ENCODE measurements at regions not wholly inside any gene's neighbourhood (a gene's known extent, or its start where the extent isn't known, plus 50 kb on each side); places are given as distances from the start of the nearest gene placed in this dataset.
"Not testable (repeated sequence)": the region's sequence is repeated elsewhere in the genome, so short reads cannot be mapped to it uniquely, and the experiment has no call there.

DNA sequence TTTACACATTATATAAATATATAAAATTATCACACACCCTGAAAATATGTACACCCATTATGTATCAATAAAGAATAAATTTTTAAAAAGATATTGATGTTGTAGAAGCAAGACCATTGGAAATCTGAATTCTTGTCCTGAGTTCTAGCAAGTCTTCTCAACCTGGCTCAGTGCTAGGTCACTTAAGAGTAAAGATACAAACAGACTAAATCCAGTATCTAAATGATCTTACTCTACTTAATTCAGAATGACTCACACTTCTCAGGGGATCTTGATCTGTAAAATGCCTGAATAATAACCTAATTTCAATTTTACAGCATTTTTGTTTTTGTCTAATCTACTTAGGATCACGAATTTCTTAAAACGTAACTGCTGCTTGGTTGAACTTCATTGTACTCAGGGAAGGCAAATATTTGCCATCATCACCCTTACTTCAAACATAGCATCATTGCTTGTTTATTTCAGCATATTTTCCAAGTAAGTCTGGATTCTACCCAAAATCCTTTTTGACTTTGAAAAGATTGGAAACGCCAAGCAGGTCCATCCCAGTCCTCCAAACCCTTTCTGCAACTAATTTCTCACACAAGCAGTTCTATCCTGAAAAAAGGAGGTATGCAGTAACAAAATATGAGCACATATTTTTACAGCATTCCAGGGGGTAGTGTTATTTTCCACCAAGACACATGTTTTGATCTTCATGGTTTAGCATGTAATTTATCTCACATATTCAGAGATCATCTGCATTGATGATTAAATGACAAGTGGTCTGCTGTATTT lies 582.6 kb downstream of the PSAT1 start:
- DNase-seq: no peak

GRCh38 chr9:78881295-78881694 lies 584.4 kb downstream of the PSAT1 start:
- no peak for DNase-seq

- no peak for DNase-seq
Observed at GRCh38 chr9:78882481-78882880, 585.6 kb downstream of the PSAT1 start.

- no peak for DNase-seq
Observed at GRCh38 chr9:78884611-78885150, 587.8 kb downstream of the PSAT1 start.

GRCh38 chr9:78892182-78892581 lies 595.3 kb downstream of the PSAT1 start:
- no peak for DNase-seq

GRCh38 chr9:78892769-78893168 lies 595.8 kb downstream of the PSAT1 start:
- DNase-seq: no peak

DNA sequence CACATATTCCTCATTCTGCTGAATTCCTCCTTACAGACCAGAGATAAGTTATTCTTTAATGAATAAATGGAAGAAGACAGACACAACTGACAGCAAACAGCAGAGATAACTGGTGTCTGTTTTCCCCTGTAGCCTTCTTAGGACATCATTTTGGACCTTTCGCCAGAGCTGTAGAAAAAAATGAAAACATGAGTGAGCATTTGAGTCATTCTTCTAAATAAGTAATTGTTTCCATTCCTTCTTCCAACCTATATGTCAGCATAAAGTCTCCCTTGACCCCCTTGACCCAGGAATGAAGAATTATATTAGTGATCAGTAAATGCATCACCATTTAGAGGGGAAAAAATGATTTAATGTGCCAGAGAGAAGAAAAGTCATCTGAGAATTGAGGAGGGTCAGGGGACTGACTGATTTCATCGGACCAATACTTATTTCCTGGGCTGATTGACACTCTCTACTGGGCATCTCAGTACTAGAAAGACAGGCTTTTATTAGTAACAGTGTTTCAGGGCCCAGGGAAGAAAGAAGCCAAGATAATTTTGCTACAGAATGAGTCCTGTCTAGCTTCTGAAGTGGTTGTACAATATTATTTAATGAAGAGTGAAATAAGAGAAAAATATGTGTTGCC lies 597.0 kb downstream of the PSAT1 start:
- no peak for DNase-seq

DNA sequence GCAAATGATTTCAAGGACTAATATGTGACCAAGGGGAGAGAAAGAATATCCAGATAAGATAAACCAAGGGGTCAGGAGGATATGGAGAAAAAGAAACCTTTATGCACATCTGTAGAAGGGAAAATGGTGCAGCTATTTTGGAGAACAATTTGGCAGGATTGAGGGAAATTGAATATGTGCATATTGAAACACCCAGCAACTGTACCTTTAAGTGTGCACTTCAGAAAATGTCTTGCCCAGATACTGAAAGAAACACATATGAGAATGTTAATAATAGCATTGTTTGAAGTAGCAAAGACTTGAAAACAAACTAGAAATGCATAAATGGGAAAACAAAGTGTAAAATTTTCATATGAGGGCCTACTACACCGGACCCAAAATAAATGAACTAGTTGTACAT lies 599.6 kb downstream of the PSAT1 start:
- no peak for DNase-seq

GRCh38 chr9:78898234-78898633 lies 601.3 kb downstream of the PSAT1 start:
- DNase-seq: no peak

DNA sequence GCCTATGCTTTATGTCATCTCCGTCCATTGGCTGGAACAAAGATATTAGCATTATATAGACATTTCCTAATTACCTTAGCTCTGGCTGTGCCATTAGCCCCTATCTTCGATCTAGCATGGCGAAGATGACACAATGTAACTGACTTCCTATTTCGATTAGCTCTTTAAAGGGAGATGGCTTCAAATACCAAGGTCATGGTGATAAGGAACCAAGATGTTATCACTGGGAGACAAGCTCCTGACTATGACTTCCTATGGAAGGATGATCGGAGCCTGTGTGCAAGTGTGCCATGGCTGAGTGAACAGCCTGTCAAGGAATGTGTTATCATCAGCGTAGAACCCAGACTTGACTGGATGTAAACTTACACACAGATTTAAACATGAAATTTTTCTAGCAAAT lies 602.1 kb downstream of the PSAT1 start:
- no peak for DNase-seq

- DNase-seq: no peak
Observed at GRCh38 chr9:78900500-78900899, 603.6 kb downstream of the PSAT1 start.

DNA sequence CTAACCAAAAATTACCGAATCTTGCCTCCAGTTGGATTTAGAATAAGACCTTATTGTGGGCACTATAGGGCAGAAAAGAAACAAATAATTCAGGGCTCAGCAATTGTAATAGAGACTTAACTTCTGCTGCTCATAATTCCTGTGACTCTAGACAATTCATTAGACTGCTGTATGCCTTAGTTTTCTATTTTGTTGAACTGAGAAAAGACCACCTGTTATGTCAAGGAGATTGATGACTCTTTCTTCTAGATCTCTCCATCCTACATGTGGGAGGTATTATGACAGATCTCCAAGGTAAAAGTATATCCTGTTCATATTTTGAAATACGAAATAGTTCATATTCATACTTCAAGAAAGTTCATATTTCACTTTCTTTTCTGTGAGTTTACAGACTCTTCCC lies 605.1 kb downstream of the PSAT1 start:
- no peak for DNase-seq

DNA sequence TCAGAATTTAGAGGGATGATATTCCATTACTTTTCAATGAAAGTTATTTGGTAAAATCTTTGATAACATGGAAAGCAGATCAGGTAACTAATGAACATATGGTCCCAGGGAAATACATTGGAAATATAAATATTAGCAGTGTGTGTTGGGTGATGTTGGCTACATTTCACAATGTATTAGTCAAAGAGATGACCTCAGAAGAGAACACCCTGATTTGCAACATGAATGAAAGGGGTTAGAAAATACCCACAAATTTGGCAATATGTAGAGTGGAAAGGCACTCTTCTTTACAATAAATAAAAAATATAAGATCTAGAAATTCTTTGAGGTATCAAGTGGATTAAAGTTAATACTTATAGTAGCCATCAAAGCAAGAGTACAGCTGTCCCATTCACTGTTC lies 606.7 kb downstream of the PSAT1 start:
- DNase-seq: no peak

DNA sequence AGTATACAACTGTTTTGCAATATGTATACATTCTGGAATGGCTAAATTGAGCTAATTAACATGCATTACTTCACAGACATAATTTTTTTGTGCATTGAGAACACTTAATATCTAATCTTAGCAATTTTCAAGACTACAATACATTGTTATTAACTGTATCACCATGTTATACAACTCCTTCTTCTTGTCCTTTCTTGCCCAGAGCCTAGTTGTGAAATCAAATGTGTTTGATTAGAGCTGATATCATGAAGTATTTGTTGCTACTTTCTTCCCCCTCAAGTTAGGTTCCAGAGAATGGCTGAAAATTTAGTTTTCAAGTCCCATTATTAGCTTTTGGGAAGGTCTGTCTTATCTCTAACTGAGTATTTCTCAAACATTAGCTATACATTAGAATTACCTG lies 607.8 kb downstream of the PSAT1 start:
- no peak for DNase-seq

- no peak for DNase-seq
Observed at GRCh38 chr9:78905387-78905786, 608.5 kb downstream of the PSAT1 start.

- no peak for DNase-seq
Observed at GRCh38 chr9:78905986-78906755, 609.2 kb downstream of the PSAT1 start.

DNA sequence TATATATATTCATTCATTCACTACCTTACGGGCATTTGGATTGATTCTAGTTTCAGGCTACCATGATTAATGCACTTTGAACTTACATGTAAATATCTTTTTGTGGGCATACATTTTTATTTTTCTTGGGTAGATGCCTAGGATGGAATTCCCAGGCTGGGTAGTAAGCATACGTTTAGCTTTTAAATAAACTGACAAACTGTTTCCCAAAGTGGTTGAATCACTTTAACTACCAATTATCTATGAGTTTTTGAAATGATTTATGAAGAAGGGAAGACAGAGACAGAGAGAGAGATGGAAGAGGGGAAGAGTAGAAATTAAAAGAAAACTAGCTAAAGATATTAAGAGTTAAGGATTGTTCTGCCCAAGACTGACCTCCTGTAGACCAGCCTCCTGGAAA lies 612.6 kb downstream of the PSAT1 start:
- DNase-seq: no peak

GRCh38 chr9:78916884-78917283 lies 620.0 kb downstream of the PSAT1 start:
- DNase-seq: not testable (repeated sequence)

- no peak for DNase-seq
Observed at GRCh38 chr9:78918976-78919375, 622.1 kb downstream of the PSAT1 start.

GRCh38 chr9:78919701-78920100 lies 622.8 kb downstream of the PSAT1 start:
- no peak for DNase-seq

- DNase-seq: no peak
Observed at GRCh38 chr9:78921341-78921740, 624.4 kb downstream of the PSAT1 start.

DNA sequence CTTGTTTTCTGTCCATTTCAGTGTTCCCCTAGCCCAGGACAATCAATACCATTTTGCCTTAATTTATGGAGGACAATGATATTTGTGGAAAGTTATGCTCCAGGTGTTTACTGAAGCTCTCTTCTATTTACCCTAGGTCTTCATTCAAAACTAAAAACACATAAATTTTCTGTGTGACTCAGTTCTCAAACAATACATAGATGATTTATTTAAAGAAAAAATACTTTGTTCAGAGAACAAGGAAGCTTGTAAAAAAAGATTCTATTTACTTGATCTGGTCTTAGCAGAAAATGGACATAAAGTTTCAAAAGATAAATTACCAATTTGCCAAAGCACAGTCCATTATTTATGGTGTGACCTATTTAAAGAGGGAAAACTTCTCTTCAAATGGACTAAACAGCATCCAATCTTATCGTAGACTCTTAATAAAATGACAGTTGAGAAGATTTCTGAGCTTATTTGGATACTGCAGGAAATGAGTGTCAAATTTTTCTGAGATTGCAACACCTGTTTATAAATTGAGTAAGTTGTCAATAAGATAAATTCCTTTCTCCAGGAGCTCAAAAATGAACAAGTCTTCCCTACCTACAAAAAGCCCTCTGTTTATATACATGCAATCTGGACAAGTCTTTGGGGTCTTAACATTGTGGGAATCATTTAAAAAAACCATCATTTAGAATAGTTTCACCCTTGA lies 627.2 kb downstream of the PSAT1 start:
- DNase-seq: no peak
